Esophagus squamous epithelium (tissue), 5 donors: ENCODE measurements at regions not wholly inside any gene's neighbourhood (a gene's known extent, or its start where the extent isn't known, plus 50 kb on each side); places are given as distances from the start of the nearest gene placed in this dataset.
"Not testable (repeated sequence)": the region's sequence is repeated elsewhere in the genome, so short reads cannot be mapped to it uniquely, and the experiment has no call there.

Source experiments
- DNase-seq: peaks from one replicate; lab custom pipeline; 2025; lab: John Stamatoyannopoulos, UW
- H3K27ac ChIP-seq, 4 donors: fragments of 200-600 bp; sonication (generic); one replicate each; pipeline ENCODE4 v1.5.1; 2016 to 2019; ENCODE audit warnings: mild to moderate bottlenecking in 1 of 4
- H3K27me3 ChIP-seq, 4 donors: fragments of 200-600 bp; sonication (generic); 1 replicate in 3 of 4; 2 replicates in 1 of 4; pipeline versions ENCODE4 v1.5.1 to v1.6.0; 2017 to 2021; ENCODE audit warnings: antibody characterized with exemption in 1 of 4
- H3K36me3 ChIP-seq, 3 donors: fragments of 200-600 bp; sonication (generic); one replicate each; pipeline ENCODE4 v1.5.1; 2016 to 2019
- H3K4me1 ChIP-seq, 3 donors: fragments of 200-600 bp; sonication (generic); one replicate each; pipeline ENCODE4 v1.5.1; 2017 to 2019
- H3K4me3 ChIP-seq, 4 donors: fragments of 200-600 bp; sonication (generic); 1 replicate in 3 of 4; 2 replicates in 1 of 4; pipeline ENCODE4 v1.5.1; 2016 to 2019; ENCODE audit warnings: mild to moderate bottlenecking in 2 of 4, moderate library complexity in 1 of 4
- H3K9me3 ChIP-seq, 3 donors: fragments of 200-600 bp; sonication (generic); one replicate each; pipeline ENCODE4 v1.5.1; 2016 to 2019
- CTCF ChIP-seq, 6 experiments: fragments of 450-650 bp in 4 of 6; fragments of 200-600 bp in 2 of 6; sonication (generic) in 2 of 6; IDR thresholded peaks; one replicate each; pipeline ENCODE4 v1.5.1; 2016 to 2019; ENCODE audit warnings: antibody characterized with exemption in 6 of 6, mild to moderate bottlenecking in 4 of 6, moderate library complexity in 4 of 6
- POLR2A ChIP-seq, 4 donors: fragments of 450-650 bp; IDR thresholded peaks; one replicate each; pipeline ENCODE4 v1.6.1; 2017; ENCODE audit warnings: antibody characterized with exemption in 4 of 4, mild to moderate bottlenecking in 4 of 4, moderate library complexity in 3 of 4
- WGBS, 2 donors: methylation state at CpG; one replicate each; pipeline ENCODE4 v1.1.5; 2018; 5-methylcytosine and 5-hydroxymethylcytosine counted together
- intact Hi-C: fragments of 100-400 bp; cut with DNase I; formaldehyde crosslinking; loops from one replicate; pipeline ENCODE4 v1.15.0; 2022
- donor health status: DM: yes; HTN: yes; CAD: no.

GRCh38 chr7:153217032-153217431, 457.5 kb downstream of the ACTR3B start:
- TF ChIP-seq POLR2A (IDR thresholded peaks at IDR 0.05) = no peak

GRCh38 chr7:153224890-153225289, 465.3 kb downstream of the ACTR3B start:
- WGBS, 2 donors = 76% methylated on average over 1 of the region's 1 CpG
- H3K4me1 ChIP-seq = no peaks in the 10 kb centered on the region
- intact Hi-C loops = no loop called here
- H3K4me3 ChIP-seq = no peak overlapping the region
- no peaks in the 10 kb centered on the region for H3K36me3 ChIP-seq
- H3K27me3 ChIP-seq = no peaks in the 10 kb centered on the region
- peaks cover 0 to 8% (median 0%) of the 10 kb centered on the region in 3 donors for H3K9me3 ChIP-seq
- no peak for DNase-seq
- H3K27ac ChIP-seq = no peak overlapping the region
- TF ChIP-seq POLR2A (IDR thresholded peaks at IDR 0.05) (no peak), CTCF (IDR thresholded peaks at IDR 0.05) (no peak)

More at GRCh38 chr7:153217032-153217431, 457.5 kb downstream of the ACTR3B start:
- H3K9me3 ChIP-seq = peaks cover 0 to 21% (median 0%) of the 10 kb centered on the region in 3 donors
- H3K27me3 ChIP-seq = no peaks in the 10 kb centered on the region
- intact Hi-C loops = no loop called here
- H3K4me1 ChIP-seq = no peaks in the 10 kb centered on the region
- no peak for DNase-seq
- no peaks in the 10 kb centered on the region for H3K36me3 ChIP-seq
- WGBS, 2 donors = 73 to 92% methylated on average over 5 to 8 of the region's 8 CpGs
- no peak overlapping the region for H3K4me3 ChIP-seq
- no peak overlapping the region for H3K27ac ChIP-seq

GRCh38 chr7:153245136-153245535, 485.6 kb downstream of the ACTR3B start:
- H3K9me3 ChIP-seq, DNase-seq, intact Hi-C loops, H3K4me1 ChIP-seq, H3K27ac ChIP-seq, H3K27me3 ChIP-seq, H3K4me3 ChIP-seq, H3K36me3 ChIP-seq: not testable (repeated sequence)
- 69 to 80% methylated on average over 7 of the region's 7 CpGs for WGBS, 2 donors

GRCh38 chr7:153245809-153246208, 486.3 kb downstream of the ACTR3B start:
- H3K4me1 ChIP-seq = no peaks in the 10 kb centered on the region
- H3K27me3 ChIP-seq = no peaks in the 10 kb centered on the region
- H3K36me3 ChIP-seq = no peaks in the 10 kb centered on the region
- WGBS, 2 donors = 50 to 67% methylated on average over 1 of the region's 1 CpG
- intact Hi-C loops = no loop called here
- no peak overlapping the region for H3K27ac ChIP-seq
- TF ChIP-seq CTCF (IDR thresholded peaks at IDR 0.05) (no peak), POLR2A (IDR thresholded peaks at IDR 0.05) (no peak)
- no peak for DNase-seq
- H3K4me3 ChIP-seq = no peak overlapping the region
- H3K9me3 ChIP-seq = no peaks in the 10 kb centered on the region

GRCh38 chr7:153247926-153248325, 488.4 kb downstream of the ACTR3B start:
- intact Hi-C loops = no loop called here
- H3K27ac ChIP-seq = no peak overlapping the region
- 24 to 63% methylated on average over 4 of the region's 4 CpGs for WGBS, 2 donors
- no peaks in the 10 kb centered on the region for H3K36me3 ChIP-seq
- H3K4me1 ChIP-seq = no peaks in the 10 kb centered on the region
- no peak overlapping the region for H3K4me3 ChIP-seq
- no peak for DNase-seq
- no peaks in the 10 kb centered on the region for H3K27me3 ChIP-seq
- no peak for TF ChIP-seq CTCF (IDR thresholded peaks at IDR 0.05)
- TF ChIP-seq POLR2A (IDR thresholded peaks at IDR 0.05) = no peak
- H3K9me3 ChIP-seq = no peaks in the 10 kb centered on the region

GRCh38 chr7:153258686-153259085, 499.1 kb downstream of the ACTR3B start:
- no peaks in the 10 kb centered on the region for H3K27me3 ChIP-seq
- 62 to 80% methylated on average over 5 to 6 of the region's 6 CpGs for WGBS, 2 donors
- no peak overlapping the region for H3K27ac ChIP-seq
- H3K4me1 ChIP-seq = no peaks in the 10 kb centered on the region
- TF ChIP-seq POLR2A (IDR thresholded peaks at IDR 0.05) (no peak), CTCF (IDR thresholded peaks at IDR 0.05) (no peak)
- H3K36me3 ChIP-seq = no peaks in the 10 kb centered on the region
- intact Hi-C loops = no loop called here
- H3K4me3 ChIP-seq = no peak overlapping the region
- no peaks in the 10 kb centered on the region for H3K9me3 ChIP-seq
- DNase-seq = no peak
